HL-60 (cell line): ENCODE measurements at regions not wholly inside any gene's neighbourhood (a gene's known extent, or its start where the extent isn't known, plus 50 kb on each side); places are given as distances from the start of the nearest gene placed in this dataset.
A peak's percentile ranks its signal among the peaks of the same experiment; 100 is the strongest.

Experiments used
- DNase-seq, 2 experiments: peaks; one replicate each; pipeline ENCODE4 v3.0.0-alpha.2; 2010 to 2020; ENCODE audit warnings: low read depth in 1 of 2, low spot score in 1 of 2
- H3K27ac ChIP-seq: fragments of 250-450 bp; sonication (Bioruptor Pico); replicated peaks from 2 replicates; pipeline ENCODE4 v1.5.1; 2020; ENCODE audit warnings: mild to moderate bottlenecking, moderate library complexity
- H3K27me3 ChIP-seq: fragments of 250-450 bp; sonication (Bioruptor Pico); 2 replicates; pipeline ENCODE4 v1.5.1; 2021; ENCODE audit warnings: mild to moderate bottlenecking, moderate library complexity; ENCODE audit not compliant: insufficient read depth, poor library complexity, severe bottlenecking
- H3K4me3 ChIP-seq: replicated peaks from 2 replicates; pipeline ENCODE4 v1.5.1; 2011; ENCODE audit warnings: mild to moderate bottlenecking, control low read depth, low read length; ENCODE audit not compliant: insufficient read depth
- GABPA ChIP-seq: IDR thresholded peaks from 2 replicates; pipeline ENCODE4 v1.6.1; 2012; ENCODE audit warnings: low read depth
- POLR2AphosphoS5 ChIP-seq: IDR thresholded peaks from 2 replicates; pipeline ENCODE4 v1.6.1; 2012; ENCODE audit warnings: low read depth
- SPI1 ChIP-seq: IDR thresholded peaks from 2 replicates; pipeline ENCODE4 v1.6.1; 2012; ENCODE audit warnings: low read depth, mild to moderate bottlenecking, borderline replicate concordance
- TF ChIP-seq, protein P1 (sequence below): IDR thresholded peaks from 2 replicates; pipeline ENCODE4 v1.6.1; 2012; ENCODE audit warnings: low read depth; ENCODE audit not compliant: insufficient replicate concordance
- TF ChIP-seq, protein P2 (sequence below): IDR thresholded peaks from one replicate; pipeline ENCODE4 v1.5.1; 2011; ENCODE audit warnings: low read length, control low read depth, inconsistent platforms; ENCODE audit not compliant: insufficient read depth

DNA sequence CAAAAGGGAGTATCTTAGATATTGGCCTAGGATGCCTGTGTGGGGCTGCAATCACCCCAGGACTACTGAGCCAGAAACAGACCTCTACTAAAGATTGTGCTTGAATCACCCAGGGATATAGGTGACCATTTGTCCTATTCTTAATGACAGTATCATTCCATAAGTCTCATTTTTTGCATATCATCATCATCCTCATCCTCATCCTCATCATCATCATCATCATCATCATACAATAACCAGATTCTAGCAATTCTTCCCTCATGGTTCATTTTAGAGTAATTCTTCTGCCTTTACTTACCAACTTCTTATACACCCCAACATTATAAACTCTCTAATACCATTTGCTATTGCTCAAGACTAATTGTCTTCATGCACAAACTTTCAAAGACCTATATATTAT lies 226.6 kb downstream of the B3GLCT start:
- no peak overlapping the region for H3K4me3 ChIP-seq
- no peak for DNase-seq
- H3K27me3 ChIP-seq = peaks cover 2% of the 10 kb centered on the region
- no peak overlapping the region for H3K27ac ChIP-seq
- TF ChIP-seq, protein P1, sequence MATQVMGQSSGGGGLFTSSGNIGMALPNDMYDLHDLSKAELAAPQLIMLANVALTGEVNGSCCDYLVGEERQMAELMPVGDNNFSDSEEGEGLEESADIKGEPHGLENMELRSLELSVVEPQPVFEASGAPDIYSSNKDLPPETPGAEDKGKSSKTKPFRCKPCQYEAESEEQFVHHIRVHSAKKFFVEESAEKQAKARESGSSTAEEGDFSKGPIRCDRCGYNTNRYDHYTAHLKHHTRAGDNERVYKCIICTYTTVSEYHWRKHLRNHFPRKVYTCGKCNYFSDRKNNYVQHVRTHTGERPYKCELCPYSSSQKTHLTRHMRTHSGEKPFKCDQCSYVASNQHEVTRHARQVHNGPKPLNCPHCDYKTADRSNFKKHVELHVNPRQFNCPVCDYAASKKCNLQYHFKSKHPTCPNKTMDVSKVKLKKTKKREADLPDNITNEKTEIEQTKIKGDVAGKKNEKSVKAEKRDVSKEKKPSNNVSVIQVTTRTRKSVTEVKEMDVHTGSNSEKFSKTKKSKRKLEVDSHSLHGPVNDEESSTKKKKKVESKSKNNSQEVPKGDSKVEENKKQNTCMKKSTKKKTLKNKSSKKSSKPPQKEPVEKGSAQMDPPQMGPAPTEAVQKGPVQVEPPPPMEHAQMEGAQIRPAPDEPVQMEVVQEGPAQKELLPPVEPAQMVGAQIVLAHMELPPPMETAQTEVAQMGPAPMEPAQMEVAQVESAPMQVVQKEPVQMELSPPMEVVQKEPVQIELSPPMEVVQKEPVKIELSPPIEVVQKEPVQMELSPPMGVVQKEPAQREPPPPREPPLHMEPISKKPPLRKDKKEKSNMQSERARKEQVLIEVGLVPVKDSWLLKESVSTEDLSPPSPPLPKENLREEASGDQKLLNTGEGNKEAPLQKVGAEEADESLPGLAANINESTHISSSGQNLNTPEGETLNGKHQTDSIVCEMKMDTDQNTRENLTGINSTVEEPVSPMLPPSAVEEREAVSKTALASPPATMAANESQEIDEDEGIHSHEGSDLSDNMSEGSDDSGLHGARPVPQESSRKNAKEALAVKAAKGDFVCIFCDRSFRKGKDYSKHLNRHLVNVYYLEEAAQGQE = no peak
- TF ChIP-seq, protein P2, sequence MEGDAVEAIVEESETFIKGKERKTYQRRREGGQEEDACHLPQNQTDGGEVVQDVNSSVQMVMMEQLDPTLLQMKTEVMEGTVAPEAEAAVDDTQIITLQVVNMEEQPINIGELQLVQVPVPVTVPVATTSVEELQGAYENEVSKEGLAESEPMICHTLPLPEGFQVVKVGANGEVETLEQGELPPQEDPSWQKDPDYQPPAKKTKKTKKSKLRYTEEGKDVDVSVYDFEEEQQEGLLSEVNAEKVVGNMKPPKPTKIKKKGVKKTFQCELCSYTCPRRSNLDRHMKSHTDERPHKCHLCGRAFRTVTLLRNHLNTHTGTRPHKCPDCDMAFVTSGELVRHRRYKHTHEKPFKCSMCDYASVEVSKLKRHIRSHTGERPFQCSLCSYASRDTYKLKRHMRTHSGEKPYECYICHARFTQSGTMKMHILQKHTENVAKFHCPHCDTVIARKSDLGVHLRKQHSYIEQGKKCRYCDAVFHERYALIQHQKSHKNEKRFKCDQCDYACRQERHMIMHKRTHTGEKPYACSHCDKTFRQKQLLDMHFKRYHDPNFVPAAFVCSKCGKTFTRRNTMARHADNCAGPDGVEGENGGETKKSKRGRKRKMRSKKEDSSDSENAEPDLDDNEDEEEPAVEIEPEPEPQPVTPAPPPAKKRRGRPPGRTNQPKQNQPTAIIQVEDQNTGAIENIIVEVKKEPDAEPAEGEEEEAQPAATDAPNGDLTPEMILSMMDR = no peak
- TF ChIP-seq SPI1 (no peak), GABPA (no peak), POLR2AphosphoS5 (no peak)

DNA sequence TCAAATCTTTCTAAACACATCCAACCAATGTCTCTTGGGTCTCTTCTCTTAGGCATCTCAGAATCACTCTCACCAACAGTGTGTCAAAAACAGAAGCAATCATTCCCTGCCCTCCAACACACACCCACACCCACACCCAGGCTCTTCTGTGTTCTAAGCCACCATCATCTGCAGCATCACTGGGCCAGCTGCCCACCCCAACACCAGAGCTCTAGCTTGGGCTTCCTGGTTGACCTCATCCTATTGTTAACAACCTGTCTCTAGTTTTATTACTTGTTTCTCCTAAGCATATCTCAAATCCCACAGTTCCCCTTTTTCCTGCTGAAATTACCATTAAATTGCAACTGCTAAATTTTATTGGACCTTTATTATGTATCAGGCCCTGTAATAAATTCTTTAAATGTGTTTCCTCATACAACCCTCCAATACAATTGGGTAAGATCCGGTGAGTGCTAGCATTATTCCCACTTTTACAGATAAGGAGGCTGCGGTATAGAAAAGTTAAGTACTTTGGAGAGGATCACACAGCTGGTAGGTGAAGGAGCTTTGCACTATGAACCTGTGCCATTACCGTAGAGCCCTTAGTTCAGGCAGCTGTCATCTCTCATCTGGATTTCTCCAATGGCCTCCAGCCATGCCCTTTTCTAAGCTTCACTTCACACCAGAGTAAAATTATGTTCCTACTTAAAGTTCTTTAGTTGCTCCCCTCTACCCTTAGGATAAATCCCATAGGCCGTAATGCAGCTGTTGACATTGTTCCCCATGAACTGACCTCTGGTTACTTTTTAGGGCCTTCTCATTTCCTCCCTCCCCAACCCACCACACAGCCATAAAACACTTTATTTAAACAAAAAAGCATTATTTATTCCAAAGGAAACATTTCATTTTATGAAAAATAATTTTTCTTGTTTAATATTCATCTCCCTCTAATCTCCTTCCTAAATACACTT lies 227.7 kb downstream of the B3GLCT start:
- DNase-seq = no peak
- no peak overlapping the region for H3K4me3 ChIP-seq
- TF ChIP-seq GABPA (no peak), POLR2AphosphoS5 (no peak), SPI1 (peak; percentile 45)
- TF ChIP-seq, protein P2 = no peak
- H3K27ac ChIP-seq = no peak overlapping the region
- H3K27me3 ChIP-seq = peaks cover 2% of the 10 kb centered on the region

DNA sequence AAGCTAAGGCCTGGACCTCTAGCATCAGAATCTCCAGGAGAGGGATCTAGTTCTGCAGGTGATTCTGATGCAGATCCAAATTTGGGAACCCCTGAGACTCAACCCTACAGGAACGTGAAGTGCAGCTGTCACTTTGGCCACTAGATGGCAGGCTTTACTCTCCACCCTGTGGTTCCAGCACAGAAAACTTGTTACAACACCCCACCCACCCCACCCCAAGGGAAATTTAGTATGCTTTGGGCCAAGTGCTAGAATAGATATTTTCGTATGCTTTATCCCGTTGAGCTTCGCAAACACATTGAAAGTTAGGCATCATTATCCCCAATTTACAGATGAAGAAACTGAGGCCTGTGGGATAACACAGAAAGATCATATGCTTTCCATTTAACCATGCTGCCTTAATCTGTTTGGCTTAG lies 232.0 kb downstream of the B3GLCT start:
- TF ChIP-seq POLR2AphosphoS5 = no peak
- TF ChIP-seq, protein P2 = peak; percentile 88
- peaks cover 2% of the 10 kb centered on the region for H3K27me3 ChIP-seq
- DNase-seq = peak; percentile 25 to 54
- H3K4me3 ChIP-seq = no peak overlapping the region
- no peak overlapping the region for H3K27ac ChIP-seq

DNA sequence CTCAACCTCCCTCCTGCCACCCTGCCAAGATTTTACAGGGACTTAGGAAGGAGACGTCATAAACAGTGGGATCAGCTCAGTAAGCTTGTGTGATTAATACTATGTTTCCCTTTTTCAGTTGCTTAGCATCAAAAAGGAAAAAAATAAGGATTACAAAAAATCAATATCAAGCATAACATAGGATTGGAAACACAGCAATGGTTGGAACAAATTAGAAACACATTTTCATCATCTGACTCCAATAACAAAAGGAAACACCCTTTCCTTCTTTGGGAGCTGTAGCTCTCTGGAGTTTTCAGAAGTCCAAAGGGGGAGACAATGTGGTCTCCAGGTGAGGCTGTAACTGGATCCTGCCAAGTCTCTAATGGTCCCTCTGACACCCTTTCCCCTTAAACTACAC lies 233.4 kb downstream of the B3GLCT start:
- TF ChIP-seq POLR2AphosphoS5 (no peak), GABPA (no peak), SPI1 (no peak)
- TF ChIP-seq, protein P1 = no peak
- TF ChIP-seq, protein P2 = no peak
- Histone ChIP-seq H3K4me3 (no peak overlapping the region), H3K27me3 (peaks cover 2% of the 10 kb centered on the region), H3K27ac (no peak overlapping the region)
- DNase-seq = no peak
